ENCODE measurements at regions not wholly inside any gene's neighbourhood (a gene's known extent, or its start where the extent isn't known, plus 50 kb on each side); places are given as distances from the start of the nearest gene placed in this dataset.

- Histone ChIP-seq H3K27me3 (replicated peaks in 1 of 4; ENCODE audit: control insufficient read depth in 3 of 4, extremely low read depth in 1 of 4, insufficient read depth in 3 of 4, low read length in 3 of 4) (no peaks in the 10 kb centered on the region), H4K91ac (replicated peaks; ENCODE audit: insufficient read length, low read length) (no peak overlapping the region), H3K4me3 (ENCODE audit: extremely low read depth in 1 of 4, insufficient read depth in 2 of 4, low read depth in 3 of 4, low read length in 4 of 4) (no peak overlapping the region), H2BK12ac (ENCODE audit: low read depth, low read length) (no peak overlapping the region), H4K8ac (ENCODE audit: extremely low read depth, insufficient read depth, low read length) (0 out of 2 replicates have a peak overlapping the region, but pooled peaks have one; percentile 1), H2AK5ac (ENCODE audit: low read depth, low read length) (no peak overlapping the region), H3K27ac (ENCODE audit: low read depth, low read length) (no peak overlapping the region), H4K5ac (ENCODE audit: insufficient read length, low read depth, low read length) (no peak overlapping the region), H4K20me1 (replicated peaks in 1 of 2; ENCODE audit: control insufficient read depth in 1 of 2, insufficient read depth in 2 of 2, low read length in 2 of 2) (no peaks in the 10 kb centered on the region), H3K4me2 (ENCODE audit: insufficient read depth in 1 of 2, low read depth in 2 of 2, low read length in 2 of 2) (no peak overlapping the region), H3K4me1 (replicated peaks in 1 of 4; ENCODE audit: control insufficient read depth in 3 of 4, insufficient read depth in 4 of 4, low read length in 3 of 4) (no peaks in the 10 kb centered on the region), H2BK120ac (replicated peaks; ENCODE audit: low read depth, low read length) (no peak overlapping the region), H3K18ac (ENCODE audit: extremely low read depth, low read length) (no peak overlapping the region), H3K36me3 (ENCODE audit: control insufficient read depth in 2 of 4, insufficient read depth in 4 of 4, low read length in 3 of 4) (no peaks in the 10 kb centered on the region), H3K23me2 (ENCODE audit: low read depth, low read length) (no peaks in the 10 kb centered on the region), H2AFZ (ENCODE audit: low read length) (peak overlapping the region; percentile 32; the same call in 1 of the 2 replicates), H3K9ac (replicated peaks in 1 of 4; ENCODE audit: extremely low read depth in 1 of 4, low read depth in 3 of 4, low read length in 3 of 4) (no peak overlapping the region), H2BK15ac (ENCODE audit: low read length) (no peak overlapping the region), H3K56ac (replicated peaks; ENCODE audit: insufficient read length, low read depth, low read length) (no peak overlapping the region), H2BK5ac (ENCODE audit: low read depth, low read length) (no peak overlapping the region), H3K9me3 (ENCODE audit: insufficient read depth in 2 of 2, low read depth in 1 of 2, low read length in 1 of 2) (no peaks in the 10 kb centered on the region), H3K14ac (ENCODE audit: insufficient read length) (no peak overlapping the region), H3K4ac (replicated peaks; ENCODE audit: insufficient read length, low read depth, low read length) (no peak overlapping the region), H3K79me1 (ENCODE audit: low read depth, low read length) (no peaks in the 10 kb centered on the region), H2BK20ac (ENCODE audit: low read length) (no peak overlapping the region), H3K23ac (ENCODE audit: insufficient read length) (no peak overlapping the region), H3K79me2 (ENCODE audit: control insufficient read depth in 1 of 2, insufficient read depth in 2 of 2, low read length in 2 of 2) (no peaks in the 10 kb centered on the region)
- no peak for DNase-seq (ENCODE audit: low read depth in 1 of 2, low spot score in 2 of 2)
- ChIA-PET CTCF (ENCODE audit: partially characterized antibody) (interaction anchor here (1.2 kb wide), 1 partner anchor 13 kb away, joined by 4 read pairs; no protein-coding TSS in a partner anchor), POLR2A (ENCODE audit: partially characterized antibody) (no interaction called here)
- no peak for FAIRE-seq
- 87% methylated on average over 4 of the region's 4 CpGs; no CpG with 5 or more reads in 1 of the 2 experiments for WGBS, 2 experiments (ENCODE audit: extremely low coverage in 1 of 2, insufficient coverage in 1 of 2, insufficient read length in 1 of 2, insufficient replicate concordance in 2 of 2, low coverage in 1 of 2, low lambda C conversion rate in 2 of 2, missing lambda C conversion rate in 1 of 2)
- TF ChIP-seq ATF2 (IDR thresholded peaks at IDR 0.05; ENCODE audit: low read length), result no peak
- no peak for TF ChIP-seq CTCF (IDR thresholded peaks at IDR 0.05; ENCODE audit: control extremely low read depth in 1 of 3, insufficient read depth in 1 of 3, low read depth in 1 of 3, low read length in 3 of 3)
- TF ChIP-seq FOSL1 (IDR thresholded peaks at IDR 0.05; ENCODE audit: insufficient read depth, low read depth, low read length), result no peak
- no peak for TF ChIP-seq SAP30 (IDR thresholded peaks at IDR 0.05; ENCODE audit: insufficient read depth, insufficient replicate concordance, low read length)
- TF ChIP-seq RAD21 (IDR thresholded peaks at IDR 0.05 in 1 of 2, conservative IDR thresholded peaks at IDR 0.05 in 1 of 2; ENCODE audit: low read depth in 2 of 2, low read length in 2 of 2), result no peak
- no peak for TF ChIP-seq GABPA (IDR thresholded peaks at IDR 0.05; ENCODE audit: borderline replicate concordance, insufficient read depth, low read length)
- no peak for TF ChIP-seq SRF (IDR thresholded peaks at IDR 0.05; ENCODE audit: low read depth, low read length)
- TF ChIP-seq BCL11A (IDR thresholded peaks at IDR 0.05; ENCODE audit: low read depth in 2 of 2, low read length in 2 of 2), result no peak
- no peak for TF ChIP-seq TBP (IDR thresholded peaks at IDR 0.05; ENCODE audit: low read depth, low read length)
- no peak for TF ChIP-seq BRCA1 (IDR thresholded peaks at IDR 0.05; ENCODE audit: low read depth, low read length)
Observed at GRCh38 chr4:164154416-164154815, 599.5 kb upstream of the SMIM31 start.

Measured in H1 (cell line).